ENCODE measurements at regions not wholly inside any gene's neighbourhood (a gene's known extent, or its start where the extent isn't known, plus 50 kb on each side); places are given as distances from the start of the nearest gene placed in this dataset.

DNA sequence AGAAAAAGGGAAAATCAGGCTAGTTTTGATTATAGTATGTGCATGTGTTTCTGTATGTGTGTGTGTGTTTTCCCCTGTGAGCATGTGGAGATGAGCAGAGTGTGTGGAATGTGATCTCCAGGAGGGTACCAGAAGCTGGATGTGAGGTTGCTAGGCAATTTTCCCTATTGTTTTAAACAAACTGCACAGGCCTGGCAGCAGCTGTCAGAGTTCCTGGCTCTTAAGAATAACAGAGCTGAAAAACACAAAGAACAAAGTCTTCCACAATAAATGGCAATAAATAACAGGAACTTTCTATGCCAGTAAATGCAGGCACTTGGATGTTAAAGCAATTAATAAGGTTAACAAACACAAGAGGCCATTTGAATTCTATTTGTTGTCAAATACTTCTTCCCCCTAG, 344.6 kb upstream of the CTSO start:
- DNase-seq, result no peak
- Histone ChIP-seq H3K4me1 (no peaks in the 10 kb centered on the region), H3K27ac (no peak overlapping the region), H3K4me3 (no peak overlapping the region), H3K27me3 (no peaks in the 10 kb centered on the region), H3K36me3 (no peaks in the 10 kb centered on the region), H3K9me3 (no peaks in the 10 kb centered on the region)
- intact Hi-C loops (cut with DNase I), result no loop called here
- TF ChIP-seq, protein P1, sequence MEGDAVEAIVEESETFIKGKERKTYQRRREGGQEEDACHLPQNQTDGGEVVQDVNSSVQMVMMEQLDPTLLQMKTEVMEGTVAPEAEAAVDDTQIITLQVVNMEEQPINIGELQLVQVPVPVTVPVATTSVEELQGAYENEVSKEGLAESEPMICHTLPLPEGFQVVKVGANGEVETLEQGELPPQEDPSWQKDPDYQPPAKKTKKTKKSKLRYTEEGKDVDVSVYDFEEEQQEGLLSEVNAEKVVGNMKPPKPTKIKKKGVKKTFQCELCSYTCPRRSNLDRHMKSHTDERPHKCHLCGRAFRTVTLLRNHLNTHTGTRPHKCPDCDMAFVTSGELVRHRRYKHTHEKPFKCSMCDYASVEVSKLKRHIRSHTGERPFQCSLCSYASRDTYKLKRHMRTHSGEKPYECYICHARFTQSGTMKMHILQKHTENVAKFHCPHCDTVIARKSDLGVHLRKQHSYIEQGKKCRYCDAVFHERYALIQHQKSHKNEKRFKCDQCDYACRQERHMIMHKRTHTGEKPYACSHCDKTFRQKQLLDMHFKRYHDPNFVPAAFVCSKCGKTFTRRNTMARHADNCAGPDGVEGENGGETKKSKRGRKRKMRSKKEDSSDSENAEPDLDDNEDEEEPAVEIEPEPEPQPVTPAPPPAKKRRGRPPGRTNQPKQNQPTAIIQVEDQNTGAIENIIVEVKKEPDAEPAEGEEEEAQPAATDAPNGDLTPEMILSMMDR (IDR thresholded peaks at IDR 0.05), result no peak
- no peak for TF ChIP-seq POLR2A (IDR thresholded peaks at IDR 0.05)

DNA sequence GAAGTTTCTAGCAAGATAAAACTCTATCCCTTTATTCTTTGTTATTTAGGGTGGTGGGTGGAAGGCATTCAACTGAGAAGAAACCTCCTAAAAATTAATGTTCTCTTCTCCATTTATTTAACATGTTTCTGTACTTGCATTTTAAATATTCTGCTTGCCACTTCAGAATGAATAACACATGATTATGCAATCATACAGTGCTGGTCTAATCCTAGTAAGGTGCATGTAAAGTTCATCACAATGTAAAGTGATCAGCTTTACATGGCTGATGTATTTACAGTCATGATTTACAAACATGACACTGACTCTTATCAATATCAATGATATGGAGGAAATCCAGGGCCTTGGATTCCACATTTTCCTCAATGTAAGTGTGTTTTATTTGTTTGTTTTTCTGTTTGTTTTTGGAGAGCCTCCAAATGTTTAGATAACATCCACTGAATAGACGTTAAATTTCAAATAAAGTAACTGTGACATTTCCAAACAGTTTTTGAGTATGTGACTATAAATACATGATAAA, 342.1 kb upstream of the CTSO start:
- H3K27me3 ChIP-seq, result no peaks in the 10 kb centered on the region
- WGBS, 2 donors, result 34 to 47% methylated on average over 1 of the region's 1 CpG
- no peaks in the 10 kb centered on the region for H3K9me3 ChIP-seq
- no peaks in the 10 kb centered on the region for H3K36me3 ChIP-seq
- TF ChIP-seq, protein P1 (IDR thresholded peaks at IDR 0.05), result no peak
- no peak for TF ChIP-seq POLR2A (IDR thresholded peaks at IDR 0.05)
- no peaks in the 10 kb centered on the region for H3K4me1 ChIP-seq
- no peak for DNase-seq
- intact Hi-C loops (cut with DNase I), result no loop called here
- H3K4me3 ChIP-seq, result no peak overlapping the region
- H3K27ac ChIP-seq, result no peak overlapping the region

DNA sequence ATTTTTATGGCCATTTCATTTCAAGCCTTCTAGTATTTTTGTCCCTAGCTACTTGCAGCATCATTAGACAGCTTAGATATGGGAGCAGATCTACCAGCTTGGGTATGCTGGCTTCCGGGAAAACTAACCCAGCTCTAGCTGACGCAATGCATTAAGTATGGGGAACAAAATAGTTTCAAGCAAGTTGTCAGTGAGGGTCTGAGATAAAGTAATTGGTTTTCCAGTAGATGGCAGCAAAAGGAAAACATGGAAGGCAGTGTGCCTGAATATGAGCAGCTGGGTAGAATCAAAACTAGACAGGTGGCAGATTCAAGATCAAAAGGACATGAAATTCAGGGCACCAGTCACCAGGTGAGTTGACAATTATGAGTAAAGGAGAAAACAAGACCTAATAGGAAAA, 340.9 kb upstream of the CTSO start:
- WGBS, 2 donors, result 40 to 44% methylated on average over 2 of the region's 2 CpGs
- TF ChIP-seq, protein P1 (IDR thresholded peaks at IDR 0.05), result no peak
- TF ChIP-seq POLR2A (IDR thresholded peaks at IDR 0.05), result no peak
- Histone ChIP-seq H3K36me3 (no peaks in the 10 kb centered on the region), H3K27me3 (no peaks in the 10 kb centered on the region), H3K9me3 (no peaks in the 10 kb centered on the region), H3K4me1 (no peaks in the 10 kb centered on the region), H3K27ac (no peak overlapping the region), H3K4me3 (no peak overlapping the region)
- no peak for DNase-seq
- intact Hi-C loops (cut with DNase I), result no loop called here

DNA sequence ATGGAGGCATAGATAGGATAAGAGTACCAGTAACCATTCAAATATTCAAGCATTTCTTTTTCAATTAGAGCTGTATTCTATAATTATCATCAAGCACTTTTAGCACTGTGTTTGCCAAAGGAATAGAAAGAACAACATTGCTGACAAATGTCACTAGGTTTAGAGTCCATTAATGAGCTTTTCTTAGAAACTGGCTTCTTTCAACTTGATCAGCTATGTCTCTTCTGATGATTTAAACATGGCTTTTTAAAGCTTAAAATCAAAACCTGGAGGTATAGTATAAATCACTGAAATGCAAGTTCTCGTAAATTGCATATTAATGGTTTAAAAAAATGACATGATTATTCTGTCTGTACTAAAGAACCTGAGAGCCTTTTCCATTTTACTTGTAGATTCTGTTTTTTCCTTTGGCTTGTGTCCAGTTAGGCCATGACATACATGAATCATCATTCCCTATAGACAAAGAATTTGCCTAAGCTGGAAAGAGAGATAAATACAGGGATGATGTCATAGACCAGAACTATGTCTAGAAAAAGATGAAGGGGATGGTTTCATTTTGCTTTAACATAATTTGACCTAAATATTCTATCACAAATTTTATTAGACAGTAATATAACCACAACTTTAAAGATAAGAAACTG, 340.1 kb upstream of the CTSO start:
- H3K27ac ChIP-seq, result no peak overlapping the region
- intact Hi-C loops (cut with DNase I), result no loop called here
- WGBS, 2 donors, result 50 to 68% methylated on average over 1 of the region's 1 CpG
- DNase-seq, result no peak
- no peaks in the 10 kb centered on the region for H3K36me3 ChIP-seq
- TF ChIP-seq, protein P1 (IDR thresholded peaks at IDR 0.05), result no peak
- TF ChIP-seq POLR2A (IDR thresholded peaks at IDR 0.05), result no peak
- no peak overlapping the region for H3K4me3 ChIP-seq
- no peaks in the 10 kb centered on the region for H3K9me3 ChIP-seq
- no peaks in the 10 kb centered on the region for H3K27me3 ChIP-seq
- no peaks in the 10 kb centered on the region for H3K4me1 ChIP-seq

DNA sequence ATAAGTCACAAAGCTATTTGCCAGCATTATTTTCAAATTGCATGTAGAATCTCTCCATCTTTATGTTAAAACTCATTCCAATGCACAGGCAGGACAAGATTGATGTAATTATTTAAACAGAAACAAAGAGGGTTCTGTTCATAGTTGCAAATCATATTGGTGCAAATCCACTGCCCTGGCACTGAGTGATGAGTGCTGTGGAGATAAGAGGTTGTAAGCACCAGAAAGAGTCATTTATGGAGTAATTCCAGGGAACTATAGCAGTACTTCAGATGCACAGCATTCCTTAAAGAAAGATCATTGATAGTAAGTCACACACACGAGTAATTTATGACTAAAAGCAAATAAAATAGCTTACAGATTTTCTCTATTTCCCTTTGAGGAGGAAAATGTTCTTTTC, 337.7 kb upstream of the CTSO start:
- no peak overlapping the region for H3K4me3 ChIP-seq
- no peaks in the 10 kb centered on the region for H3K4me1 ChIP-seq
- DNase-seq, result no peak
- 6 to 23% methylated on average over 1 of the region's 1 CpG for WGBS, 2 donors
- TF ChIP-seq, protein P1 (IDR thresholded peaks at IDR 0.05), result no peak
- no peaks in the 10 kb centered on the region for H3K9me3 ChIP-seq
- intact Hi-C loops (cut with DNase I), result no loop called here
- no peaks in the 10 kb centered on the region for H3K27me3 ChIP-seq
- no peak overlapping the region for H3K27ac ChIP-seq
- no peaks in the 10 kb centered on the region for H3K36me3 ChIP-seq

Measured in esophagus squamous epithelium (tissue), 5 donors.